ENCODE measurements at regions not wholly inside any gene's neighbourhood (a gene's known extent, or its start where the extent isn't known, plus 50 kb on each side); places are given as distances from the start of the nearest gene placed in this dataset.

DNA sequence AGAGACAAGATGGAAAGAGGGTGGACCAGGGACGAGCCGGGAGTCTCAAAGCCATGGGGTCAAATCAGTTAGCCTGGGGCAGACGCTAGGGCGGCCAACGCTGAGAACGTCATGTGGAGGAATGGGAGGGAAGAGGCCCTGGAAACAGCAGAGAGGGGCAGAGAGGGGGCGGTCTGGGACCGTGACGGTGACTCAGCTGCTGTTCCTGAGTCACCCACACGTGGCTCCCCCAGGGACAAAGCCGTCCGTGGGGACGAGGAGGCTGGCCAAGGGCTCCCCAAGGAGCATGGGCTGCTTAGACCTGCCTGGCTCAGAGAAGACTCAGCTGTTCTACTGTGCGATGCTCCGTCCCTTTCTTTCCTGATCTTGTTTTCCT lies 108.4 kb upstream of the LRPAP1 start:
- no peak overlapping the region for H3K27ac ChIP-seq
- WGBS, 2 donors (ENCODE audit: low coverage in 1 of 2) = 34 to 49% methylated on average over 14 of the region's 15 CpGs
- no peak overlapping the region for H3K4me3 ChIP-seq
- H3K27me3 ChIP-seq = peaks cover 69% of the 10 kb centered on the region
- H3K4me1 ChIP-seq = peaks cover 0 to 5% (median 0%) of the 10 kb centered on the region in 3 donors
- H3K9me3 ChIP-seq = peaks cover 0 to 18% (median 0%) of the 10 kb centered on the region in 3 donors
- no peak for ATAC-seq
- no peaks in the 10 kb centered on the region for H3K36me3 ChIP-seq
- TF ChIP-seq POLR2A (IDR thresholded peaks at IDR 0.05) = no peak
- TF ChIP-seq, protein P1, sequence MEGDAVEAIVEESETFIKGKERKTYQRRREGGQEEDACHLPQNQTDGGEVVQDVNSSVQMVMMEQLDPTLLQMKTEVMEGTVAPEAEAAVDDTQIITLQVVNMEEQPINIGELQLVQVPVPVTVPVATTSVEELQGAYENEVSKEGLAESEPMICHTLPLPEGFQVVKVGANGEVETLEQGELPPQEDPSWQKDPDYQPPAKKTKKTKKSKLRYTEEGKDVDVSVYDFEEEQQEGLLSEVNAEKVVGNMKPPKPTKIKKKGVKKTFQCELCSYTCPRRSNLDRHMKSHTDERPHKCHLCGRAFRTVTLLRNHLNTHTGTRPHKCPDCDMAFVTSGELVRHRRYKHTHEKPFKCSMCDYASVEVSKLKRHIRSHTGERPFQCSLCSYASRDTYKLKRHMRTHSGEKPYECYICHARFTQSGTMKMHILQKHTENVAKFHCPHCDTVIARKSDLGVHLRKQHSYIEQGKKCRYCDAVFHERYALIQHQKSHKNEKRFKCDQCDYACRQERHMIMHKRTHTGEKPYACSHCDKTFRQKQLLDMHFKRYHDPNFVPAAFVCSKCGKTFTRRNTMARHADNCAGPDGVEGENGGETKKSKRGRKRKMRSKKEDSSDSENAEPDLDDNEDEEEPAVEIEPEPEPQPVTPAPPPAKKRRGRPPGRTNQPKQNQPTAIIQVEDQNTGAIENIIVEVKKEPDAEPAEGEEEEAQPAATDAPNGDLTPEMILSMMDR (IDR thresholded peaks at IDR 0.05) = no peak
- no peak for TF ChIP-seq POLR2AphosphoS5 (IDR thresholded peaks at IDR 0.05)
- no peak for TF ChIP-seq EP300 (IDR thresholded peaks at IDR 0.05)

DNA sequence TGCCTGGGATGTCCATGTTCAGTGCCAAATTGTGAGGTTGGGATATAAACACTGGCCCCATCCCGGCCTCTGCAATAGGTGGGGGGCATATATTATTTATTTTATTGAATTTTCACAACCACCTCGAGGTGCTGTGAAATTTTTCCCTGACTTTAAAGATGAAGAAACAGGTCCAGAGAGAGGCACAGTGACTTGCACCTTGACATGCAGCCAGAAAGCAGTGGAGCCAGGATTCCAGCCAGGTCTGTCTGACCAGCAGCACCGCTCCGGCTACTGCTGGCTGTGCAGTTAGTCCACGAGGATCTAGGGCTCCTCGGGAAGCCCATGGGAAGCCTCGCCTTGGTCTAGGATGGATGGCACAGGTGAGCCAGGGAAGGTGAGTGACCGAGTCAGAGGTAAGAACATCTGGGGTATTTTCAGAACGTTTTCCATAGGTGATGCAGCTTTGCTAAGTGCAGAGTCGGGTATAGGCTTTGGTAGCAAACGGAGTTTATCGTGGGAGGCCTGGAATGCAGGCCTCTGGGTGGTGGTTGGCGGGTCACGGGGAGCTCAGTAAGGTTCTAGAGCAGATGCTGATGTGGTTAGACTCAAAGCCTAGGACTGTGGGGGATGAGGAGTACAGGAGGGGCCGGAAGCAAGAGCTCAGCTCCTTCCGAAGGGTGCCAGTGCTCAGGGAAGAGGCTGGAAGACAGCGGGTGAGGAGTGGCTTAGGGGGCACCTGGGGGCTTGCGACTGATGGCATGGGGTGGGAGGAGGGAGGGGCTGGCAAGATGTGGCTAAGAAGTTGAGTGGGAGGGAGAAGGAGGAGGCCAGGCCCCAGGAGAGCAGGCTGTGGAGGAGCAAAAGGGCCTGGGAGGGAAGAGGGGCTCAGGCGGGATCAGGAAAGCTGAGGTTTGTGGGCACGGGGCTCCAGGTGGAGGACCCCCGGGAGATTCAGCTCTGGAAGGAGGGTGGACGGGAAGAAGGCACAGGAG lies 107.7 kb upstream of the LRPAP1 start:
- peaks cover 0 to 18% (median 0%) of the 10 kb centered on the region in 3 donors for H3K9me3 ChIP-seq
- H3K27ac ChIP-seq = no peak overlapping the region
- no peaks in the 10 kb centered on the region for H3K36me3 ChIP-seq
- no peaks in the 10 kb centered on the region for H3K4me1 ChIP-seq
- H3K4me3 ChIP-seq = no peak overlapping the region
- WGBS, 2 donors (ENCODE audit: low coverage in 1 of 2) = 65 to 68% methylated on average over 6 to 11 of the region's 22 CpGs
- no peak for ATAC-seq
- TF ChIP-seq POLR2A (IDR thresholded peaks at IDR 0.05) = no peak
- TF ChIP-seq POLR2AphosphoS5 (IDR thresholded peaks at IDR 0.05) = no peak
- no peak for TF ChIP-seq EP300 (IDR thresholded peaks at IDR 0.05)
- TF ChIP-seq, protein P1 (IDR thresholded peaks at IDR 0.05) = no peak
- peaks cover 70% of the 10 kb centered on the region for H3K27me3 ChIP-seq

DNA sequence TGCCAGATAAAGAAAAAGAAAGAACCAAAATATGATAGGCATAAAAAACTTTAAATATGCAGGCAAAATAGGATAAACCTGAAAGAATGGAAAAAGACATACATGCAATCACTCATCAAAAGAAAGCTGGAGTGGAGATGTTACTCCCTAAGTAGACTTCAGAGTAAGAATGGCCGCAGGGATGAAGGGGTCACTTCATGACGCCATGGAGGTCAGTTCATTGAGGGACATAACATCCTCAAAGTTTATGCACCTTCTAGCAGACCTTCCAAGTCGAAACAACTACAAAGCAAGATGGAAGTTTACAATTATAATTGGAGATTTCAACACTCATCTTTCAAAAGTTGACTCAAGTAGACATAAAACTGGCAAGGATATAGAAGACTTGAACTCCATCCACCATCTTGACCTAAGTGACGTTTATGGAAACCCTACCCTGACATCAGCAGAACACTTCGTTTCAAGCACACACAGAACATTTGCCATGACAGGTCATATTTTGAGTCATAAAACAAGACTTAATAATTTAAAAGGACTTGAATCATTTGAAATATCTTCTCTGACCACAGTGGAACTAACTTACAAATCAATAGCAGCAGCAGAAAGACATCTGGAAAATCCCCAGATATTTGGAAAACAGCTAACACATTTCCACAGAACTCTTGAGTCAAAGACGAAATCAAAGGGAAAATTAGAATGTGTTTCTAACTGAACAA lies 106.0 kb upstream of the LRPAP1 start:
- Histone ChIP-seq H3K27ac (no peak overlapping the region), H3K9me3 (peaks cover 0 to 18% (median 0%) of the 10 kb centered on the region in 3 donors)

DNA sequence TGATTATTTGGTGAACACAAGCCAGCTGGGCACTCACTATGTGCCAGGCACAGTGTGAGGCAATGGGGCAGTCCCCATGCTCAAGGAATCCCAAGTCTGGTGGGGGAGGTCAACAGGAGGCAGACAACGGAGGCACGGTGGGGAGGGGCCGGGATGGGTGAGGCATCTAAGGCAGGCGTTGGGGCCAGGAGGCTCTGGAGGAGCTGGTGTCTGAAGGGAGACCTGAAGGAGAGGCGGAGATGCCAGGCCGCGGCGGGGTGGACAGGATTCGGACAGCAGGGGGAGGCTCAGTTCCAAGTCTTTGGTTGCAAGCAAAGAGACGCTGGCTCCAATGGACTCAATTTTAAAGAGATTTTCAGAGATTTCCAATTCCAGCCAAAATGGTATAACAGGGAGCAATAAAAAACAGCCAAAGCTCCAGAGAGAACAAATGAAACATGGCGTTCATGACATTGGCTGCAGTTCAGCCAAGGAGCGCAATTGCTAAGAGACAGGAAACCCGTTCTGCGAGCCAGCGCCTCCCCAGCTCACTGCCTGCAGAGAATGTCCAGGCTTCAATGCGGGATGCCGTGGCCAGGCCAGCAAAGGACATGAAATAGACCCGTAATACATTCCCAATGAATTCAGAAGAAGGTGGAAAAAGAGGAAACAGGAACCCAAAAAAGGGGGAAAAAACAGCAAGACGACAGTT lies 105.2 kb upstream of the LRPAP1 start:
- 50 to 75% methylated on average over 12 to 16 of the region's 19 CpGs for WGBS, 2 donors (ENCODE audit: low coverage in 1 of 2)
- no peak overlapping the region for H3K27ac ChIP-seq

More for the DNA sequence above, 106.0 kb upstream of the LRPAP1 start:
- Histone ChIP-seq H3K4me1 (no peaks in the 10 kb centered on the region), H3K4me3 (no peak overlapping the region), H3K36me3 (no peaks in the 10 kb centered on the region), H3K27me3 (peaks cover 54% of the 10 kb centered on the region)
- TF ChIP-seq, protein P1 (IDR thresholded peaks at IDR 0.05) = no peak
- TF ChIP-seq POLR2AphosphoS5 (IDR thresholded peaks at IDR 0.05) = no peak
- no peak for TF ChIP-seq EP300 (IDR thresholded peaks at IDR 0.05)
- no peak for TF ChIP-seq POLR2A (IDR thresholded peaks at IDR 0.05)
- WGBS, 2 donors (ENCODE audit: low coverage in 1 of 2) = 46 to 52% methylated on average over 5 to 6 of the region's 6 CpGs
- ATAC-seq = no peak

More for the DNA sequence above, 105.2 kb upstream of the LRPAP1 start:
- TF ChIP-seq EP300 (IDR thresholded peaks at IDR 0.05) (no peak), POLR2AphosphoS5 (IDR thresholded peaks at IDR 0.05) (no peak), POLR2A (IDR thresholded peaks at IDR 0.05) (no peak)
- TF ChIP-seq, protein P1 (IDR thresholded peaks at IDR 0.05) = no peak
- ATAC-seq = no peak
- H3K4me3 ChIP-seq = no peak overlapping the region
- H3K4me1 ChIP-seq = no peaks in the 10 kb centered on the region
- H3K36me3 ChIP-seq = no peaks in the 10 kb centered on the region
- H3K27me3 ChIP-seq = peaks cover 46% of the 10 kb centered on the region
- peaks cover 0 to 18% (median 0%) of the 10 kb centered on the region in 3 donors for H3K9me3 ChIP-seq

Data from gastroesophageal sphincter (tissue), 4 donors.